OCI-LY3 (cell line): ENCODE measurements at regions not wholly inside any gene's neighbourhood (a gene's known extent, or its start where the extent isn't known, plus 50 kb on each side); places are given as distances from the start of the nearest gene placed in this dataset.

Experiments
- EZH2phosphoT487 ChIP-seq: fragments of 200-600 bp; shearing (Covaris generic); IDR thresholded peaks from 2 replicates; pipeline ENCODE4 v1.6.1; 2018; ENCODE audit warnings: antibody characterized with exemption, mixed run types, low read depth
- TF ChIP-seq, protein P1 (sequence below): fragments of 200-600, 300-600 bp; sonication (generic); IDR thresholded peaks from 2 replicates; pipeline ENCODE4 v1.5.1; 2014; ENCODE audit warnings: antibody characterized with exemption, low read length, low read depth

DNA sequence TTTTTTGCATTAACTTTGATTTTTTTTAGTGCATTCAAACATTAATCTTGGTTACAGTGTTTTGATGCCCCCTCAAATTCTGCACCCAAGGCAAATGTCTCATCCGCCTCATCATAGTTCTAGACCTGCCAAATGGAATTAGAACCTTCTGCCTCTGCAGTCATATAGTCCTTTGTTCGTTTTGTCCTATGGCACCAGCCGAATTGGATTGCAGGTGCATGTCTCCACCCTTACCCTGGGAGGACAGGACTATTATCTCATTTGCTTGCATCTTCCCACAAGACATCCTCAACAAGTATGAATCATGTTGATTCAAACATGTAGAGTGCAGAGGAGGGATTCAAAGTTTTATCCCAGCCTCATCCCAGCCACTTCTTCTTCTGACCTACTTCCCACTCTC is 579.1 kb downstream of the VRK1 start:
- TF ChIP-seq, protein P1, sequence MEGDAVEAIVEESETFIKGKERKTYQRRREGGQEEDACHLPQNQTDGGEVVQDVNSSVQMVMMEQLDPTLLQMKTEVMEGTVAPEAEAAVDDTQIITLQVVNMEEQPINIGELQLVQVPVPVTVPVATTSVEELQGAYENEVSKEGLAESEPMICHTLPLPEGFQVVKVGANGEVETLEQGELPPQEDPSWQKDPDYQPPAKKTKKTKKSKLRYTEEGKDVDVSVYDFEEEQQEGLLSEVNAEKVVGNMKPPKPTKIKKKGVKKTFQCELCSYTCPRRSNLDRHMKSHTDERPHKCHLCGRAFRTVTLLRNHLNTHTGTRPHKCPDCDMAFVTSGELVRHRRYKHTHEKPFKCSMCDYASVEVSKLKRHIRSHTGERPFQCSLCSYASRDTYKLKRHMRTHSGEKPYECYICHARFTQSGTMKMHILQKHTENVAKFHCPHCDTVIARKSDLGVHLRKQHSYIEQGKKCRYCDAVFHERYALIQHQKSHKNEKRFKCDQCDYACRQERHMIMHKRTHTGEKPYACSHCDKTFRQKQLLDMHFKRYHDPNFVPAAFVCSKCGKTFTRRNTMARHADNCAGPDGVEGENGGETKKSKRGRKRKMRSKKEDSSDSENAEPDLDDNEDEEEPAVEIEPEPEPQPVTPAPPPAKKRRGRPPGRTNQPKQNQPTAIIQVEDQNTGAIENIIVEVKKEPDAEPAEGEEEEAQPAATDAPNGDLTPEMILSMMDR, result no peak
- no peak for TF ChIP-seq EZH2phosphoT487
